ENCODE measurements at regions not wholly inside any gene's neighbourhood (a gene's known extent, or its start where the extent isn't known, plus 50 kb on each side); places are given as distances from the start of the nearest gene placed in this dataset.

DNA sequence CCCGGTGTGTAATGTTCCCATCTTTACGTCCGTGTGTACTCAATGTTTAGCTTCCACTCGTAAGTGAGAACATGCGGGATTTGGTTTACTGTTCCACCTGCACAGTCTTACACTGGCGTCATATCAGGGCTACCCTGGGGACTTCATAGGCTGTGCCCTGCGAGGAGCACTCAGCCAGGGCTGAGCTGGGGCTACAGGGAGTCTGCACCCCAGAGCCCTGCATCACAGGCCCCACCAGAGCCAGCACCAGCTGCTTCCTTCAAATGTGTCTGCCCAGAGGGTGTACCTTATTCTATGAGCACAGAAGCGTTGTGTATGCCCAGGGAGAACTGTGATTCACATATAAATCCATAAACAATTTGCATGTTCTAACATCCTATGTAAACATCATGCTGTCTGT, 277.1 kb downstream of the TCERG1L start (continued):
- TF ChIP-seq, protein P1, sequence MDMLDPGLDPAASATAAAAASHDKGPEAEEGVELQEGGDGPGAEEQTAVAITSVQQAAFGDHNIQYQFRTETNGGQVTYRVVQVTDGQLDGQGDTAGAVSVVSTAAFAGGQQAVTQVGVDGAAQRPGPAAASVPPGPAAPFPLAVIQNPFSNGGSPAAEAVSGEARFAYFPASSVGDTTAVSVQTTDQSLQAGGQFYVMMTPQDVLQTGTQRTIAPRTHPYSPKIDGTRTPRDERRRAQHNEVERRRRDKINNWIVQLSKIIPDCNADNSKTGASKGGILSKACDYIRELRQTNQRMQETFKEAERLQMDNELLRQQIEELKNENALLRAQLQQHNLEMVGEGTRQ (IDR thresholded peaks at IDR 0.05), result no peak
- TF ChIP-seq EP300 (IDR thresholded peaks at IDR 0.05) (no peak), MAZ (IDR thresholded peaks at IDR 0.05; ENCODE audit: borderline replicate concordance, low read depth, low read length) (no peak), HOXA7 (CRISPR knock-in tag; IDR thresholded peaks at IDR 0.05) (no peak), RNF2 (IDR thresholded peaks at IDR 0.05; ENCODE audit: borderline replicate concordance, low read depth) (no peak)

DNA sequence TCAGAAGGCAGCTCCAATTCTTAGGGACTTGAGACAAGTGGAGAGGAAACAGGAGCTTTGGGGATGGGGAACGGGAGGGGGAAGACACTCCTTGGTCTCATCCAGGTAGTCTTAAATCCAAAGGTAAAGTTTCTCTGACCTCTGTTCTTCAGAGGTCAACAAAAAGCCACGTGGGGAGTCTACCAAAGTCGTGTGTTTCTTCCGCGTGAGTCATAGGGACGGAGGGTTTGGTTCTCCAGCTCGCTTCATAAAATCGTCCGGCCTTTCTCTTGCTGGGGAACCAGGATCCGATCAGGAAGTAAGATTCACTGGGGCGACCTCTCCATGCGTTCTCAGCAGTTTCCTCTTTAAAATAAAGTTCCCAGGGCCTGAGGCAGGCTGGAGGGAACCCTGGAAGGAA, 275.7 kb downstream of the TCERG1L start:
- FAIRE-seq (no peak), DNase-seq (ENCODE audit: low read depth in 1 of 2, low spot score in 1 of 2) (no peak), ATAC-seq (no peak)
- no peak overlapping the region for H3K4me2 ChIP-seq
- WGBS (ENCODE audit: missing lambda C conversion rate), result 17% methylated on average over 12 of the region's 12 CpGs
- H3K27ac ChIP-seq, result no peak overlapping the region
- POLR2A ChIA-PET, result no interaction called here
- TF ChIP-seq, protein P2, sequence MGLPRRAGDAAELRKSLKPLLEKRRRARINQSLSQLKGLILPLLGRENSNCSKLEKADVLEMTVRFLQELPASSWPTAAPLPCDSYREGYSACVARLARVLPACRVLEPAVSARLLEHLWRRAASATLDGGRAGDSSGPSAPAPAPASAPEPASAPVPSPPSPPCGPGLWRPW (IDR thresholded peaks at IDR 0.05), result no peak
- TF ChIP-seq RAD21 (conservative IDR thresholded peaks at IDR 0.05 in 1 of 2, IDR thresholded peaks at IDR 0.05 in 1 of 2) (no peak), HOXB5 (CRISPR knock-in tag; IDR thresholded peaks at IDR 0.05) (no peak)
- H3K9me3 ChIP-seq, result no peaks in the 10 kb centered on the region
- no peak overlapping the region for H3K4me3 ChIP-seq
- H3K4me1 ChIP-seq, result no peaks in the 10 kb centered on the region
- CTCF ChIA-PET, result no interaction called here

DNA sequence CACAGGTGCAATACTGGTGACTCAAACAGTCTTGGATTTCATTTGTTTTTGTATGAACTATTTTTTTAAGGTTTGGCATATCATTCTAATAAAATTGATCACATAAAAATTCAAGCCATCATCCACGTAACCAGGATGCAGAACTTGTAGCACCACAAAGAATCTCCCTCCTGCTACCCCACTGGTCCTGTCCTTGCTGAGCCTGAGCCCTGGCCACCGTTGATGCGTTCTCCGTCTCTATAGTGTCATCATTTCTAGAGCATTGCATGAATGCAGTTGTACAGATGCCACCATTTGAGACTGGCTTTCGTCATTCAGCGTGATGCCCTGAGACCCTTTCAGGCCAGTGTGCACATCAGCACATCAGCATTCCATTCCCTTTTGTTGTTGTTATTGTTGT, 273.5 kb downstream of the TCERG1L start:
- POLR2A ChIA-PET, result no interaction called here

DNA sequence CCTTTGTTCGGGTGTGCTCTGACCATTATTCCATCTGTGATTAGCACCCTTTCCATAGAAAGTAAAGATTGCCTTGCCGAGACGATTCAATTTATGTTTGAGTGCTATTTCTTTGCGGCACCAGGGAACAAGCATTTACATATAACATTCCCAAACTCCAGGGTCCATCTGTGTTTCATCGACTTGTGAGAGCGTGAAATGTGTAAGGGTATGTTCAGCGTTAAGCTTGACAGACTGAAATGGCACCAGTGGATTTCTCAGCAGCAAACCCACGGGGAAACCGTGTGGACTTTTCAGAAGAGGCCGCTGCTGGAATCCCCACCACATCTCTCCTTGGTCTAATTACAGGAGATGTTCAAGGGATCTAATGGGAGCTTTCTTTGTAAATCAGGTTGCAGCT, 270.5 kb downstream of the TCERG1L start:
- no peak overlapping the region for H3K4me3 ChIP-seq
- H3K9me3 ChIP-seq, result no peaks in the 10 kb centered on the region
- no peak overlapping the region for H3K27ac ChIP-seq
- H3K4me2 ChIP-seq, result no peak overlapping the region
- CTCF ChIA-PET, result no interaction called here
- DNase-seq (ENCODE audit: low read depth in 1 of 2, low spot score in 1 of 2) (no peak), ATAC-seq (no peak), FAIRE-seq (no peak)
- POLR2A ChIA-PET, result no interaction called here
- no peaks in the 10 kb centered on the region for H3K4me1 ChIP-seq
- WGBS (ENCODE audit: missing lambda C conversion rate), result 39% methylated on average over 10 of the region's 10 CpGs
- TF ChIP-seq FOSB (CRISPR knock-in tag; IDR thresholded peaks at IDR 0.05), result no peak
- no peak for TF ChIP-seq HOXB5 (CRISPR knock-in tag; IDR thresholded peaks at IDR 0.05)
- TF ChIP-seq, protein P3, sequence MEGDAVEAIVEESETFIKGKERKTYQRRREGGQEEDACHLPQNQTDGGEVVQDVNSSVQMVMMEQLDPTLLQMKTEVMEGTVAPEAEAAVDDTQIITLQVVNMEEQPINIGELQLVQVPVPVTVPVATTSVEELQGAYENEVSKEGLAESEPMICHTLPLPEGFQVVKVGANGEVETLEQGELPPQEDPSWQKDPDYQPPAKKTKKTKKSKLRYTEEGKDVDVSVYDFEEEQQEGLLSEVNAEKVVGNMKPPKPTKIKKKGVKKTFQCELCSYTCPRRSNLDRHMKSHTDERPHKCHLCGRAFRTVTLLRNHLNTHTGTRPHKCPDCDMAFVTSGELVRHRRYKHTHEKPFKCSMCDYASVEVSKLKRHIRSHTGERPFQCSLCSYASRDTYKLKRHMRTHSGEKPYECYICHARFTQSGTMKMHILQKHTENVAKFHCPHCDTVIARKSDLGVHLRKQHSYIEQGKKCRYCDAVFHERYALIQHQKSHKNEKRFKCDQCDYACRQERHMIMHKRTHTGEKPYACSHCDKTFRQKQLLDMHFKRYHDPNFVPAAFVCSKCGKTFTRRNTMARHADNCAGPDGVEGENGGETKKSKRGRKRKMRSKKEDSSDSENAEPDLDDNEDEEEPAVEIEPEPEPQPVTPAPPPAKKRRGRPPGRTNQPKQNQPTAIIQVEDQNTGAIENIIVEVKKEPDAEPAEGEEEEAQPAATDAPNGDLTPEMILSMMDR (IDR thresholded peaks at IDR 0.05), result no peak
- no peak for TF ChIP-seq EHMT2 (IDR thresholded peaks at IDR 0.05; ENCODE audit: low read depth)
- TF ChIP-seq NPAS2 (CRISPR knock-in tag; IDR thresholded peaks at IDR 0.05; ENCODE audit: borderline replicate concordance), result no peak
- no peak for TF ChIP-seq HEYL (CRISPR knock-in tag; IDR thresholded peaks at IDR 0.05)

More for the DNA sequence above, 273.5 kb downstream of the TCERG1L start:
- H3K4me1 ChIP-seq, result no peaks in the 10 kb centered on the region
- FAIRE-seq, result no peak
- no peak overlapping the region for H3K4me3 ChIP-seq
- no peaks in the 10 kb centered on the region for H3K9me3 ChIP-seq
- no peak overlapping the region for H3K4me2 ChIP-seq
- ATAC-seq, result no peak
- 26% methylated on average over 6 of the region's 6 CpGs for WGBS (ENCODE audit: missing lambda C conversion rate)
- TF ChIP-seq BHLHE40 (IDR thresholded peaks at IDR 0.05; ENCODE audit: low read depth, low read length) (no peak), HOXB13 (CRISPR knock-in tag; IDR thresholded peaks at IDR 0.05; ENCODE audit: low read depth) (no peak), ESRRA (IDR thresholded peaks at IDR 0.05; ENCODE audit: borderline replicate concordance, low read length) (no peak), HEYL (CRISPR knock-in tag; IDR thresholded peaks at IDR 0.05) (no peak), RAD21 (conservative IDR thresholded peaks at IDR 0.05 in 1 of 2, IDR thresholded peaks at IDR 0.05 in 1 of 2) (no peak), RARB (CRISPR knock-in tag; IDR thresholded peaks at IDR 0.05) (no peak), CEBPB (IDR thresholded peaks at IDR 0.05) (no peak), PHF8 (IDR thresholded peaks at IDR 0.05; ENCODE audit: borderline replicate concordance, low read depth) (no peak), CBX2 (IDR thresholded peaks at IDR 0.05; ENCODE audit: borderline replicate concordance, low read depth) (no peak)
- TF ChIP-seq, protein P4, sequence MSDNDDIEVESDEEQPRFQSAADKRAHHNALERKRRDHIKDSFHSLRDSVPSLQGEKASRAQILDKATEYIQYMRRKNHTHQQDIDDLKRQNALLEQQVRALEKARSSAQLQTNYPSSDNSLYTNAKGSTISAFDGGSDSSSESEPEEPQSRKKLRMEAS (IDR thresholded peaks at IDR 0.05), result no peak
- TF ChIP-seq, protein P5, sequence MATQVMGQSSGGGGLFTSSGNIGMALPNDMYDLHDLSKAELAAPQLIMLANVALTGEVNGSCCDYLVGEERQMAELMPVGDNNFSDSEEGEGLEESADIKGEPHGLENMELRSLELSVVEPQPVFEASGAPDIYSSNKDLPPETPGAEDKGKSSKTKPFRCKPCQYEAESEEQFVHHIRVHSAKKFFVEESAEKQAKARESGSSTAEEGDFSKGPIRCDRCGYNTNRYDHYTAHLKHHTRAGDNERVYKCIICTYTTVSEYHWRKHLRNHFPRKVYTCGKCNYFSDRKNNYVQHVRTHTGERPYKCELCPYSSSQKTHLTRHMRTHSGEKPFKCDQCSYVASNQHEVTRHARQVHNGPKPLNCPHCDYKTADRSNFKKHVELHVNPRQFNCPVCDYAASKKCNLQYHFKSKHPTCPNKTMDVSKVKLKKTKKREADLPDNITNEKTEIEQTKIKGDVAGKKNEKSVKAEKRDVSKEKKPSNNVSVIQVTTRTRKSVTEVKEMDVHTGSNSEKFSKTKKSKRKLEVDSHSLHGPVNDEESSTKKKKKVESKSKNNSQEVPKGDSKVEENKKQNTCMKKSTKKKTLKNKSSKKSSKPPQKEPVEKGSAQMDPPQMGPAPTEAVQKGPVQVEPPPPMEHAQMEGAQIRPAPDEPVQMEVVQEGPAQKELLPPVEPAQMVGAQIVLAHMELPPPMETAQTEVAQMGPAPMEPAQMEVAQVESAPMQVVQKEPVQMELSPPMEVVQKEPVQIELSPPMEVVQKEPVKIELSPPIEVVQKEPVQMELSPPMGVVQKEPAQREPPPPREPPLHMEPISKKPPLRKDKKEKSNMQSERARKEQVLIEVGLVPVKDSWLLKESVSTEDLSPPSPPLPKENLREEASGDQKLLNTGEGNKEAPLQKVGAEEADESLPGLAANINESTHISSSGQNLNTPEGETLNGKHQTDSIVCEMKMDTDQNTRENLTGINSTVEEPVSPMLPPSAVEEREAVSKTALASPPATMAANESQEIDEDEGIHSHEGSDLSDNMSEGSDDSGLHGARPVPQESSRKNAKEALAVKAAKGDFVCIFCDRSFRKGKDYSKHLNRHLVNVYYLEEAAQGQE (IDR thresholded peaks at IDR 0.05), result no peak
- no peak overlapping the region for H3K27ac ChIP-seq
- CTCF ChIA-PET, result no interaction called here
- DNase-seq (ENCODE audit: low read depth in 1 of 2, low spot score in 1 of 2), result no peak

All from A549 (cell line).